Nephron (organoid): ENCODE measurements at regions not wholly inside any gene's neighbourhood (a gene's known extent, or its start where the extent isn't known, plus 50 kb on each side); places are given as distances from the start of the nearest gene placed in this dataset.

Source experiments
- H3K27ac Mint-ChIP-seq, 3 experiments: 2 replicates each; pipeline ENCODE4 v1.8.0; 2020; ENCODE audit warnings: mixed read lengths in 3 of 3, mild to moderate bottlenecking in 2 of 3, moderate library complexity in 1 of 3
- H3K27me3 Mint-ChIP-seq: 2 replicates; pipeline ENCODE4 v1.8.0; 2021; ENCODE audit warnings: low read depth, mild to moderate bottlenecking, moderate library complexity, mixed read lengths
- H3K36me3 Mint-ChIP-seq: 2 replicates; pipeline ENCODE4 v1.8.0; 2020; ENCODE audit warnings: low read depth, mixed read lengths
- H3K4me1 Mint-ChIP-seq: 2 replicates; pipeline ENCODE4 v1.8.0; 2020; ENCODE audit warnings: mixed read lengths
- H3K4me3 Mint-ChIP-seq, 3 experiments: 2 replicates each; pipeline ENCODE4 v1.8.0; 2020; ENCODE audit warnings: mild to moderate bottlenecking in 3 of 3, mixed read lengths in 3 of 3, moderate library complexity in 2 of 3
- H3K9me3 Mint-ChIP-seq: 2 replicates; pipeline ENCODE4 v1.8.0; 2020; ENCODE audit warnings: mixed read lengths
- CTCF ChIP-seq, 3 experiments: fragments of 200-600 bp; sonication (generic); IDR thresholded peaks; one replicate each; pipeline ENCODE4 v1.5.0; 2021; ENCODE audit warnings: antibody characterized with exemption in 3 of 3; ENCODE audit not compliant: unreplicated experiment in 3 of 3

GRCh38 chr7:41312235-41312634, 390.7 kb downstream of the INHBA start:
- no peaks in the 10 kb centered on the region for H3K36me3 Mint-ChIP-seq
- H3K27me3 Mint-ChIP-seq: peaks cover 4% of the 10 kb centered on the region
- no peak overlapping the region for H3K4me3 Mint-ChIP-seq
- no peaks in the 10 kb centered on the region for H3K9me3 Mint-ChIP-seq
- TF ChIP-seq CTCF (IDR thresholded peaks at IDR 0.05; ENCODE audit: unreplicated experiment in 3 of 3): no peak
- no peak overlapping the region for H3K27ac Mint-ChIP-seq
- H3K4me1 Mint-ChIP-seq: peaks cover 8% of the 10 kb centered on the region

GRCh38 chr7:41311301-41311700, 391.6 kb downstream of the INHBA start:
- Mint-ChIP-seq H3K4me3 (no peak overlapping the region), H3K27me3 (no peaks in the 10 kb centered on the region), H3K9me3 (no peaks in the 10 kb centered on the region), H3K27ac (no peak overlapping the region), H3K36me3 (no peaks in the 10 kb centered on the region), H3K4me1 (peaks cover 8% of the 10 kb centered on the region)
- no peak for TF ChIP-seq CTCF (IDR thresholded peaks at IDR 0.05; ENCODE audit: unreplicated experiment in 3 of 3)

- TF ChIP-seq CTCF (IDR thresholded peaks at IDR 0.05; ENCODE audit: unreplicated experiment in 3 of 3): no peak
- no peaks in the 10 kb centered on the region for H3K9me3 Mint-ChIP-seq
- H3K27ac Mint-ChIP-seq: no peak overlapping the region
- H3K27me3 Mint-ChIP-seq: no peaks in the 10 kb centered on the region
- no peak overlapping the region for H3K4me3 Mint-ChIP-seq
- peaks cover 8% of the 10 kb centered on the region for H3K4me1 Mint-ChIP-seq
- no peaks in the 10 kb centered on the region for H3K36me3 Mint-ChIP-seq
Observed at GRCh38 chr7:41306486-41306885, 396.4 kb downstream of the INHBA start.

- H3K9me3 Mint-ChIP-seq: no peaks in the 10 kb centered on the region
- H3K4me1 Mint-ChIP-seq: no peaks in the 10 kb centered on the region
- TF ChIP-seq CTCF (IDR thresholded peaks at IDR 0.05; ENCODE audit: unreplicated experiment in 3 of 3): no peak
- no peak overlapping the region for H3K27ac Mint-ChIP-seq
- H3K27me3 Mint-ChIP-seq: no peaks in the 10 kb centered on the region
- H3K36me3 Mint-ChIP-seq: no peaks in the 10 kb centered on the region
- H3K4me3 Mint-ChIP-seq: no peak overlapping the region
Observed at GRCh38 chr7:41305001-41305400, 397.9 kb downstream of the INHBA start.

GRCh38 chr7:41303709-41304108, 399.2 kb downstream of the INHBA start:
- no peak overlapping the region for H3K4me3 Mint-ChIP-seq
- H3K36me3 Mint-ChIP-seq: no peaks in the 10 kb centered on the region
- no peaks in the 10 kb centered on the region for H3K9me3 Mint-ChIP-seq
- no peak overlapping the region for H3K27ac Mint-ChIP-seq
- H3K27me3 Mint-ChIP-seq: no peaks in the 10 kb centered on the region
- TF ChIP-seq CTCF (IDR thresholded peaks at IDR 0.05; ENCODE audit: unreplicated experiment in 3 of 3): no peak
- no peaks in the 10 kb centered on the region for H3K4me1 Mint-ChIP-seq

GRCh38 chr7:41298409-41298808, 404.5 kb downstream of the INHBA start:
- Mint-ChIP-seq H3K27me3 (no peaks in the 10 kb centered on the region), H3K36me3 (no peaks in the 10 kb centered on the region), H3K4me3 (no peak overlapping the region), H3K4me1 (no peaks in the 10 kb centered on the region), H3K9me3 (no peaks in the 10 kb centered on the region), H3K27ac (no peak overlapping the region)
- TF ChIP-seq CTCF (IDR thresholded peaks at IDR 0.05; ENCODE audit: unreplicated experiment in 3 of 3): no peak
